Right ventricle myocardium inferior (tissue), 1 donor: ENCODE measurements at regions not wholly inside any gene's neighbourhood (a gene's known extent, or its start where the extent isn't known, plus 50 kb on each side); places are given as distances from the start of the nearest gene placed in this dataset.
"Not testable (repeated sequence)": the region's sequence is repeated elsewhere in the genome, so short reads cannot be mapped to it uniquely, and the experiment has no call there.

ENCODE experiments used
- ATAC-seq: fragments of 200-7000 bp; cut with Tn5 transposase; one replicate; pipeline ENCODE4 v1.9.1; 2020; ENCODE audit warnings: mild to moderate bottlenecking, moderate library complexity
- DNase-seq: peaks from one replicate; pipeline ENCODE4 v3.0.0; 2021; ENCODE audit errors: missing footprints
- intact Hi-C: fragments of 100-400 bp; cut with DNase I; formaldehyde crosslinking; loops from one replicate; pipeline ENCODE4 v1.11.0; 2022
- donor health status: DM: no; HTN: yes; CAD: no; lungs with severe emphysema.

- intact Hi-C loops, result no loop called here
- ATAC-seq (no peak), DNase-seq (no peak)
Measured at GRCh38 chr20:39974966-39975501, 714.0 kb downstream of the MAFB start.

- no peak for DNase-seq
- intact Hi-C loops, result no loop called here
- no peak for ATAC-seq
Measured at GRCh38 chr20:39968495-39968894, 720.5 kb downstream of the MAFB start.

- DNase-seq (no peak), ATAC-seq (no peak)
- intact Hi-C loops, result no loop called here
Measured at GRCh38 chr20:39967806-39968205, 721.2 kb downstream of the MAFB start.

GRCh38 chr20:39961637-39962244 is 727.3 kb downstream of the MAFB start:
- intact Hi-C loops, result no loop called here

GRCh38 chr20:39960522-39961428 is 728.3 kb downstream of the MAFB start:
- ATAC-seq, result peak; percentile 85

More at GRCh38 chr20:39961637-39962244, 727.3 kb downstream of the MAFB start:
- DNase-seq (no peak), ATAC-seq (no peak)

GRCh38 chr20:39957911-39958310 is 731.1 kb downstream of the MAFB start:
- DNase-seq, intact Hi-C loops, ATAC-seq: not testable (repeated sequence)

More at GRCh38 chr20:39960522-39961428, 728.3 kb downstream of the MAFB start:
- intact Hi-C loops, result no loop called here
- no peak for DNase-seq

GRCh38 chr20:39954621-39955020 is 734.4 kb downstream of the MAFB start:
- intact Hi-C loops, result no loop called here
- ATAC-seq (no peak), DNase-seq (no peak)

GRCh38 chr20:39946931-39947330 is 742.1 kb downstream of the MAFB start:
- intact Hi-C loops, result no loop called here
- ATAC-seq (no peak), DNase-seq (no peak)

- ATAC-seq (no peak), DNase-seq (no peak)
- intact Hi-C loops, result no loop called here
Measured at GRCh38 chr20:39946053-39946810, 742.8 kb downstream of the MAFB start.

- no peak for ATAC-seq
- DNase-seq, result no peak
- intact Hi-C loops, result no loop called here
Measured at GRCh38 chr20:39944861-39945260, 744.2 kb downstream of the MAFB start.

- DNase-seq (no peak), ATAC-seq (no peak)
- intact Hi-C loops, result no loop called here
Measured at GRCh38 chr20:39943336-39943735, 745.7 kb downstream of the MAFB start.

- DNase-seq, result no peak
- ATAC-seq, result peak; percentile 68
- intact Hi-C loops, result no loop called here
Measured at GRCh38 chr20:39941245-39941644, 747.8 kb downstream of the MAFB start.

GRCh38 chr20:39939241-39939865 is 749.7 kb downstream of the MAFB start:
- DNase-seq (no peak), ATAC-seq (no peak)
- intact Hi-C loops, result no loop called here

- intact Hi-C loops, result no loop called here
- no peak for ATAC-seq
- DNase-seq, result no peak
Measured at GRCh38 chr20:39936401-39936800, 752.6 kb downstream of the MAFB start.

GRCh38 chr20:39935901-39936300 is 753.1 kb downstream of the MAFB start:
- ATAC-seq (peak; percentile 60), DNase-seq (no peak)
- intact Hi-C loops, result no loop called here

- DNase-seq (no peak), ATAC-seq (no peak)
- intact Hi-C loops, result no loop called here
Measured at GRCh38 chr20:39916236-39916765, 772.7 kb downstream of the MAFB start.

GRCh38 chr20:39913274-39913673 is 775.8 kb downstream of the MAFB start:
- no peak for DNase-seq
- intact Hi-C loops, result no loop called here

GRCh38 chr20:39911497-39911896 is 777.5 kb downstream of the MAFB start:
- ATAC-seq (no peak), DNase-seq (no peak)
- intact Hi-C loops, result no loop called here

More at GRCh38 chr20:39913274-39913673, 775.8 kb downstream of the MAFB start:
- no peak for ATAC-seq

- intact Hi-C loops, result no loop called here
- no peak for DNase-seq
- no peak for ATAC-seq
Measured at GRCh38 chr20:39910536-39910935, 778.5 kb downstream of the MAFB start.
